ENCODE measurements at regions not wholly inside any gene's neighbourhood (a gene's known extent, or its start where the extent isn't known, plus 50 kb on each side); places are given as distances from the start of the nearest gene placed in this dataset.

- H3K27ac ChIP-seq (ENCODE audit: low read depth in 1 of 2, low read length in 2 of 2) = no peak overlapping the region
- H3K4me3 ChIP-seq (ENCODE audit: low read depth in 1 of 3, low read length in 3 of 3) = no peak overlapping the region
- H3K4me1 ChIP-seq (ENCODE audit: control insufficient read depth in 4 of 4, insufficient read depth in 4 of 4, low read length in 3 of 4) = no peaks in the 10 kb centered on the region
- H3K9me3 ChIP-seq (ENCODE audit: control insufficient read depth in 4 of 4, low read length in 3 of 4) = no peaks in the 10 kb centered on the region
- peaks cover 0 to 7% (median 0%) of the 10 kb centered on the region in 4 donors for H3K27me3 ChIP-seq (ENCODE audit: control insufficient read depth in 4 of 4, insufficient read depth in 4 of 4, low read length in 3 of 4)
- no peak for TF ChIP-seq NR2F2 (IDR thresholded peaks at IDR 0.05)
- TF ChIP-seq, protein P1, sequence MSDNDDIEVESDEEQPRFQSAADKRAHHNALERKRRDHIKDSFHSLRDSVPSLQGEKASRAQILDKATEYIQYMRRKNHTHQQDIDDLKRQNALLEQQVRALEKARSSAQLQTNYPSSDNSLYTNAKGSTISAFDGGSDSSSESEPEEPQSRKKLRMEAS (IDR thresholded peaks at IDR 0.05) = no peak
- no peak for TF ChIP-seq RAD21 (IDR thresholded peaks at IDR 0.05)
- no peak for TF ChIP-seq FOXA1 (IDR thresholded peaks at IDR 0.05)
- TF ChIP-seq, protein P2, sequence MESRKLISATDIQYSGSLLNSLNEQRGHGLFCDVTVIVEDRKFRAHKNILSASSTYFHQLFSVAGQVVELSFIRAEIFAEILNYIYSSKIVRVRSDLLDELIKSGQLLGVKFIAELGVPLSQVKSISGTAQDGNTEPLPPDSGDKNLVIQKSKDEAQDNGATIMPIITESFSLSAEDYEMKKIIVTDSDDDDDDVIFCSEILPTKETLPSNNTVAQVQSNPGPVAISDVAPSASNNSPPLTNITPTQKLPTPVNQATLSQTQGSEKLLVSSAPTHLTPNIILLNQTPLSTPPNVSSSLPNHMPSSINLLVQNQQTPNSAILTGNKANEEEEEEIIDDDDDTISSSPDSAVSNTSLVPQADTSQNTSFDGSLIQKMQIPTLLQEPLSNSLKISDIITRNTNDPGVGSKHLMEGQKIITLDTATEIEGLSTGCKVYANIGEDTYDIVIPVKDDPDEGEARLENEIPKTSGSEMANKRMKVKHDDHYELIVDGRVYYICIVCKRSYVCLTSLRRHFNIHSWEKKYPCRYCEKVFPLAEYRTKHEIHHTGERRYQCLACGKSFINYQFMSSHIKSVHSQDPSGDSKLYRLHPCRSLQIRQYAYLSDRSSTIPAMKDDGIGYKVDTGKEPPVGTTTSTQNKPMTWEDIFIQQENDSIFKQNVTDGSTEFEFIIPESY (IDR thresholded peaks at IDR 0.05) = no peak
- no peak for TF ChIP-seq YY1 (IDR thresholded peaks at IDR 0.05)
- 72% methylated on average over 7 of the region's 7 CpGs for WGBS
- no peaks in the 10 kb centered on the region for H3K36me3 ChIP-seq (ENCODE audit: control insufficient read depth in 4 of 4, insufficient read depth in 3 of 4, low read depth in 1 of 4, low read length in 3 of 4)
- peak; percentile 6 for DNase-seq (ENCODE audit: low spot score)
- no peak overlapping the region for H3K9ac ChIP-seq (ENCODE audit: low read depth in 1 of 2, low read length in 2 of 2)
Measured at GRCh38 chr20:24382331-24382730, 87.1 kb upstream of the SYNDIG1 start.

GRCh38 chr20:24381886-24382285, 87.5 kb upstream of the SYNDIG1 start:
- no peak overlapping the region for H3K27ac ChIP-seq (ENCODE audit: low read depth in 1 of 2, low read length in 2 of 2)
- WGBS = 65% methylated on average over 5 of the region's 5 CpGs
- peak; percentile 13 for DNase-seq (ENCODE audit: low spot score)
- H3K4me3 ChIP-seq (ENCODE audit: low read depth in 1 of 3, low read length in 3 of 3) = no peak overlapping the region
- no peaks in the 10 kb centered on the region for H3K36me3 ChIP-seq (ENCODE audit: control insufficient read depth in 4 of 4, insufficient read depth in 3 of 4, low read depth in 1 of 4, low read length in 3 of 4)
- no peak overlapping the region for H3K9ac ChIP-seq (ENCODE audit: low read depth in 1 of 2, low read length in 2 of 2)
- H3K4me1 ChIP-seq (ENCODE audit: control insufficient read depth in 4 of 4, insufficient read depth in 4 of 4, low read length in 3 of 4) = no peaks in the 10 kb centered on the region
- H3K27me3 ChIP-seq (ENCODE audit: control insufficient read depth in 4 of 4, insufficient read depth in 4 of 4, low read length in 3 of 4) = peaks cover 0 to 7% (median 0%) of the 10 kb centered on the region in 4 donors
- no peaks in the 10 kb centered on the region for H3K9me3 ChIP-seq (ENCODE audit: control insufficient read depth in 4 of 4, low read length in 3 of 4)
- TF ChIP-seq EGR1 (IDR thresholded peaks at IDR 0.05; ENCODE audit: low read depth in 2 of 2) (no peak), RAD21 (IDR thresholded peaks at IDR 0.05) (no peak), FOXA1 (IDR thresholded peaks at IDR 0.05) (no peak), NR2F2 (IDR thresholded peaks at IDR 0.05) (no peak)
- TF ChIP-seq, protein P1 (IDR thresholded peaks at IDR 0.05) = no peak

DNA sequence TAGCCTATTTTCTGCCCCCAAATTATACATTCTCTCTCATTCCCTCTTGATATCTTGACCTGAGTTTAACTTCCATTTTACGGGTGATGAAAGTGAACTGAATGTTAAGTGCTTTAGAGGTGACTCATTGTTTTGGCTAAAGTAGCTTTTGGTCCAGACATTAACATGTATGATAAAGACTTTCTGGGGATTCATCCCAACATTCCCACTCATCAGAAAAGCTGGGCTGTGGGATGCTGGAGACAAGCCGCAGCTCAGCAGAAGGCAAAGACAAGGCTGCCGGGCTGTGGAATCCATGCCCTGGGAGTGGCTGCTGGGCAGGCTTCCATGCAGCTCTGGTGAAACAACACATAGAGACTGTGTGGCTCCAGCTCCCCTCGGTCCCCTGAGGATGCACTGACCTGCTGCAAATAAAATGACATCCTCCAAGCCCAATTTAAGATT, 89.9 kb upstream of the SYNDIG1 start:
- TF ChIP-seq, protein P3, sequence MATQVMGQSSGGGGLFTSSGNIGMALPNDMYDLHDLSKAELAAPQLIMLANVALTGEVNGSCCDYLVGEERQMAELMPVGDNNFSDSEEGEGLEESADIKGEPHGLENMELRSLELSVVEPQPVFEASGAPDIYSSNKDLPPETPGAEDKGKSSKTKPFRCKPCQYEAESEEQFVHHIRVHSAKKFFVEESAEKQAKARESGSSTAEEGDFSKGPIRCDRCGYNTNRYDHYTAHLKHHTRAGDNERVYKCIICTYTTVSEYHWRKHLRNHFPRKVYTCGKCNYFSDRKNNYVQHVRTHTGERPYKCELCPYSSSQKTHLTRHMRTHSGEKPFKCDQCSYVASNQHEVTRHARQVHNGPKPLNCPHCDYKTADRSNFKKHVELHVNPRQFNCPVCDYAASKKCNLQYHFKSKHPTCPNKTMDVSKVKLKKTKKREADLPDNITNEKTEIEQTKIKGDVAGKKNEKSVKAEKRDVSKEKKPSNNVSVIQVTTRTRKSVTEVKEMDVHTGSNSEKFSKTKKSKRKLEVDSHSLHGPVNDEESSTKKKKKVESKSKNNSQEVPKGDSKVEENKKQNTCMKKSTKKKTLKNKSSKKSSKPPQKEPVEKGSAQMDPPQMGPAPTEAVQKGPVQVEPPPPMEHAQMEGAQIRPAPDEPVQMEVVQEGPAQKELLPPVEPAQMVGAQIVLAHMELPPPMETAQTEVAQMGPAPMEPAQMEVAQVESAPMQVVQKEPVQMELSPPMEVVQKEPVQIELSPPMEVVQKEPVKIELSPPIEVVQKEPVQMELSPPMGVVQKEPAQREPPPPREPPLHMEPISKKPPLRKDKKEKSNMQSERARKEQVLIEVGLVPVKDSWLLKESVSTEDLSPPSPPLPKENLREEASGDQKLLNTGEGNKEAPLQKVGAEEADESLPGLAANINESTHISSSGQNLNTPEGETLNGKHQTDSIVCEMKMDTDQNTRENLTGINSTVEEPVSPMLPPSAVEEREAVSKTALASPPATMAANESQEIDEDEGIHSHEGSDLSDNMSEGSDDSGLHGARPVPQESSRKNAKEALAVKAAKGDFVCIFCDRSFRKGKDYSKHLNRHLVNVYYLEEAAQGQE (IDR thresholded peaks at IDR 0.05) = no peak
- no peak for TF ChIP-seq TAF1 (conservative IDR thresholded peaks at IDR 0.05)
- TF ChIP-seq, protein P1 (IDR thresholded peaks at IDR 0.05) = no peak
- TF ChIP-seq FOXA2 (IDR thresholded peaks at IDR 0.05) = no peak
- TF ChIP-seq SP1 (IDR thresholded peaks at IDR 0.05) = no peak
- TF ChIP-seq, protein P4, sequence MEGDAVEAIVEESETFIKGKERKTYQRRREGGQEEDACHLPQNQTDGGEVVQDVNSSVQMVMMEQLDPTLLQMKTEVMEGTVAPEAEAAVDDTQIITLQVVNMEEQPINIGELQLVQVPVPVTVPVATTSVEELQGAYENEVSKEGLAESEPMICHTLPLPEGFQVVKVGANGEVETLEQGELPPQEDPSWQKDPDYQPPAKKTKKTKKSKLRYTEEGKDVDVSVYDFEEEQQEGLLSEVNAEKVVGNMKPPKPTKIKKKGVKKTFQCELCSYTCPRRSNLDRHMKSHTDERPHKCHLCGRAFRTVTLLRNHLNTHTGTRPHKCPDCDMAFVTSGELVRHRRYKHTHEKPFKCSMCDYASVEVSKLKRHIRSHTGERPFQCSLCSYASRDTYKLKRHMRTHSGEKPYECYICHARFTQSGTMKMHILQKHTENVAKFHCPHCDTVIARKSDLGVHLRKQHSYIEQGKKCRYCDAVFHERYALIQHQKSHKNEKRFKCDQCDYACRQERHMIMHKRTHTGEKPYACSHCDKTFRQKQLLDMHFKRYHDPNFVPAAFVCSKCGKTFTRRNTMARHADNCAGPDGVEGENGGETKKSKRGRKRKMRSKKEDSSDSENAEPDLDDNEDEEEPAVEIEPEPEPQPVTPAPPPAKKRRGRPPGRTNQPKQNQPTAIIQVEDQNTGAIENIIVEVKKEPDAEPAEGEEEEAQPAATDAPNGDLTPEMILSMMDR (IDR thresholded peaks at IDR 0.05; ENCODE audit: low read depth, low read length, missing input control) = no peak
- TF ChIP-seq JUND (IDR thresholded peaks at IDR 0.05) = no peak
- TF ChIP-seq NR2F2 (IDR thresholded peaks at IDR 0.05) = no peak
- TF ChIP-seq RAD21 (IDR thresholded peaks at IDR 0.05) = no peak
- TF ChIP-seq YY1 (IDR thresholded peaks at IDR 0.05) = no peak
- peak; percentile 9 for DNase-seq (ENCODE audit: low spot score)
- Histone ChIP-seq H3K27me3 (ENCODE audit: control insufficient read depth in 4 of 4, insufficient read depth in 4 of 4, low read length in 3 of 4) (peaks cover 0 to 7% (median 0%) of the 10 kb centered on the region in 4 donors), H3K4me3 (ENCODE audit: low read depth in 1 of 3, low read length in 3 of 3) (no peak overlapping the region), H3K36me3 (ENCODE audit: control insufficient read depth in 4 of 4, insufficient read depth in 3 of 4, low read depth in 1 of 4, low read length in 3 of 4) (no peaks in the 10 kb centered on the region), H3K27ac (ENCODE audit: low read depth in 1 of 2, low read length in 2 of 2) (no peak overlapping the region), H3K4me1 (ENCODE audit: control insufficient read depth in 4 of 4, insufficient read depth in 4 of 4, low read length in 3 of 4) (no peaks in the 10 kb centered on the region), H3K9me3 (ENCODE audit: control insufficient read depth in 4 of 4, low read length in 3 of 4) (no peaks in the 10 kb centered on the region), H3K9ac (ENCODE audit: low read depth in 1 of 2, low read length in 2 of 2) (no peak overlapping the region)
- 57% methylated on average over 4 of the region's 4 CpGs for WGBS
